ENCODE measurements at regions not wholly inside any gene's neighbourhood (a gene's known extent, or its start where the extent isn't known, plus 50 kb on each side); places are given as distances from the start of the nearest gene placed in this dataset.

- no peaks in the 10 kb centered on the region for H3K79me2 ChIP-seq (replicated peaks; ENCODE audit: insufficient read depth, low read length)
- H4K20me1 ChIP-seq (ENCODE audit: insufficient read depth), result no peaks in the 10 kb centered on the region
- no peaks in the 10 kb centered on the region for H3F3A ChIP-seq (ENCODE audit: insufficient read depth, low read length, poor library complexity, severe bottlenecking)
- H3K9ac ChIP-seq (ENCODE audit: low read length), result no peak overlapping the region
- no peak overlapping the region for H3K4me2 ChIP-seq (ENCODE audit: low read length)
- H3K4me3 ChIP-seq (ENCODE audit: low read length), result no peak overlapping the region
- H3K27ac ChIP-seq (ENCODE audit: low read length), result no peak overlapping the region
- no peaks in the 10 kb centered on the region for H3K9me2 ChIP-seq (ENCODE audit: insufficient read depth, low read length)
- no peaks in the 10 kb centered on the region for H3K9me3 ChIP-seq (ENCODE audit: low read length)
- TF ChIP-seq POLR2AphosphoS5 (IDR thresholded peaks at IDR 0.05) (no peak), TAF1 (IDR thresholded peaks at IDR 0.05; ENCODE audit: low read depth) (no peak), CTCF (IDR thresholded peaks at IDR 0.05; ENCODE audit: poor library complexity, severe bottlenecking) (no peak), RAD21 (conservative IDR thresholded peaks at IDR 0.05) (no peak), EZH2 (IDR thresholded peaks at IDR 0.05; ENCODE audit: borderline replicate concordance, insufficient read depth, low read length, poor library complexity, severe bottlenecking) (no peak), EP300 (conservative IDR thresholded peaks at IDR 0.05; ENCODE audit: poor library complexity, severe bottlenecking) (no peak), REST (IDR thresholded peaks at IDR 0.05; ENCODE audit: borderline replicate concordance) (no peak), MXI1 (conservative IDR thresholded peaks at IDR 0.05; ENCODE audit: poor library complexity, severe bottlenecking) (no peak), SMC3 (conservative IDR thresholded peaks at IDR 0.05; ENCODE audit: poor library complexity) (no peak)
- no peak overlapping the region for H2AFZ ChIP-seq (ENCODE audit: low read depth, low read length)
- H3K36me3 ChIP-seq (ENCODE audit: insufficient read depth, low read length), result no peaks in the 10 kb centered on the region
- H3K27me3 ChIP-seq (ENCODE audit: insufficient read depth, low read depth, low read length), result no peaks in the 10 kb centered on the region
Measured at GRCh38 chr1:198435056-198435455, 105.4 kb downstream of the ATP6V1G3 start.

- no peak for TF ChIP-seq EZH2 (IDR thresholded peaks at IDR 0.05; ENCODE audit: borderline replicate concordance, insufficient read depth, low read length, poor library complexity, severe bottlenecking)
- TF ChIP-seq CTCF (IDR thresholded peaks at IDR 0.05; ENCODE audit: poor library complexity, severe bottlenecking), result no peak
- TF ChIP-seq SMC3 (conservative IDR thresholded peaks at IDR 0.05; ENCODE audit: poor library complexity), result no peak
- TF ChIP-seq RAD21 (conservative IDR thresholded peaks at IDR 0.05), result no peak
Measured at GRCh38 chr1:198424441-198424840, 116.0 kb downstream of the ATP6V1G3 start.

More at GRCh38 chr1:198424441-198424840, 116.0 kb downstream of the ATP6V1G3 start:
- Histone ChIP-seq H3K4me3 (ENCODE audit: low read length) (no peak overlapping the region), H4K20me1 (ENCODE audit: insufficient read depth) (no peaks in the 10 kb centered on the region), H3F3A (ENCODE audit: insufficient read depth, low read length, poor library complexity, severe bottlenecking) (no peaks in the 10 kb centered on the region), H3K9me3 (ENCODE audit: low read length) (no peaks in the 10 kb centered on the region), H3K36me3 (ENCODE audit: insufficient read depth, low read length) (no peaks in the 10 kb centered on the region), H3K27ac (ENCODE audit: low read length) (no peak overlapping the region), H3K27me3 (ENCODE audit: insufficient read depth, low read depth, low read length) (no peaks in the 10 kb centered on the region), H3K9me2 (ENCODE audit: insufficient read depth, low read length) (no peaks in the 10 kb centered on the region), H2AFZ (ENCODE audit: low read depth, low read length) (no peak overlapping the region), H3K79me2 (replicated peaks; ENCODE audit: insufficient read depth, low read length) (no peaks in the 10 kb centered on the region), H3K9ac (ENCODE audit: low read length) (no peak overlapping the region), H3K4me2 (ENCODE audit: low read length) (no peak overlapping the region)
